Suprapubic skin (tissue), 3 donors: ENCODE measurements at regions not wholly inside any gene's neighbourhood (a gene's known extent, or its start where the extent isn't known, plus 50 kb on each side); places are given as distances from the start of the nearest gene placed in this dataset.

ENCODE experiments used
- CTCF ChIP-seq, 2 donors: fragments of 200-600 bp in 1 of 2; fragments of 450-650 bp in 1 of 2; sonication (generic) in 1 of 2; IDR thresholded peaks; one replicate each; pipeline ENCODE4 v1.5.1; 2016 to 2019; ENCODE audit warnings: antibody characterized with exemption in 2 of 2, mild to moderate bottlenecking in 1 of 2, moderate library complexity in 1 of 2
- EP300 ChIP-seq: sonication (generic); formaldehyde crosslinking; IDR thresholded peaks from one replicate; pipeline ENCODE4 v1.6.1; 2017; ENCODE audit warnings: antibody characterized with exemption
- POLR2A ChIP-seq, 2 donors: fragments of 450-650 bp; IDR thresholded peaks; one replicate each; pipeline ENCODE4 v1.6.1; 2017; ENCODE audit warnings: antibody characterized with exemption in 2 of 2, mild to moderate bottlenecking in 2 of 2, moderate library complexity in 2 of 2

- TF ChIP-seq CTCF (IDR thresholded peaks at IDR 0.05) (no peak), EP300 (no peak), POLR2A (IDR thresholded peaks at IDR 0.05) (no peak)
These were observed 135.5 kb downstream of the IRS2 start for GRCh38 chr13:109650861-109651260.
